ENCODE measurements at regions not wholly inside any gene's neighbourhood (a gene's known extent, or its start where the extent isn't known, plus 50 kb on each side); places are given as distances from the start of the nearest gene placed in this dataset.
A peak's percentile ranks its signal among the peaks of the same experiment; 100 is the strongest.
"Not testable (repeated sequence)": the region's sequence is repeated elsewhere in the genome, so short reads cannot be mapped to it uniquely, and the experiment has no call there.

DNA sequence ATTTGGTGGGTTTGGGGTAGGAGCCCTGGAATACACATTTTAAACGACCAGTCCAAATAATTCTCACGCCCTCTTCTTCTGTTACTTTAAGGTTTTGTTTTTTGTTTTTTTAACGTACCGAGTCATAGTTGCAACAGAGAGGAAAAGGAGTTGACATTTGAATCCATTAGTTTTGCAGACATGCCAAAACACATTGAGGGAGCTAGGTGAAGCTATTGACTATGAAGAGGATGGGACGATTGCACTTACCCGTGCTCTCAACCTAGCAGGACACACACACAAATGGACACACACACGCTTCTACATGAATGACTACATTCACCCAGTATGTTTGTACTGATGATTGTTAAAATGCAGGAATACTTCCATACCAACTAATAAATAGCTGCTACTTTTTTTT, 54.3 kb upstream of the CIT start:
- Histone ChIP-seq H3K27ac (no peak overlapping the region), H3K4me3 (no peak overlapping the region), H3K9me3 (no peaks in the 10 kb centered on the region), H3K36me3 (no peaks in the 10 kb centered on the region), H3K27me3 (no peaks in the 10 kb centered on the region), H3K4me1 (no peaks in the 10 kb centered on the region)
- ATAC-seq (ENCODE audit: low FRiP score in 2 of 2) = no peak
- WGBS, 2 donors = 49 to 52% methylated on average over 7 of the region's 7 CpGs
- no peak for TF ChIP-seq EP300 (IDR thresholded peaks at IDR 0.05)
- no peak for TF ChIP-seq POLR2A (IDR thresholded peaks at IDR 0.05)
- no peak for TF ChIP-seq POLR2AphosphoS5 (IDR thresholded peaks at IDR 0.05)
- TF ChIP-seq, protein P1, sequence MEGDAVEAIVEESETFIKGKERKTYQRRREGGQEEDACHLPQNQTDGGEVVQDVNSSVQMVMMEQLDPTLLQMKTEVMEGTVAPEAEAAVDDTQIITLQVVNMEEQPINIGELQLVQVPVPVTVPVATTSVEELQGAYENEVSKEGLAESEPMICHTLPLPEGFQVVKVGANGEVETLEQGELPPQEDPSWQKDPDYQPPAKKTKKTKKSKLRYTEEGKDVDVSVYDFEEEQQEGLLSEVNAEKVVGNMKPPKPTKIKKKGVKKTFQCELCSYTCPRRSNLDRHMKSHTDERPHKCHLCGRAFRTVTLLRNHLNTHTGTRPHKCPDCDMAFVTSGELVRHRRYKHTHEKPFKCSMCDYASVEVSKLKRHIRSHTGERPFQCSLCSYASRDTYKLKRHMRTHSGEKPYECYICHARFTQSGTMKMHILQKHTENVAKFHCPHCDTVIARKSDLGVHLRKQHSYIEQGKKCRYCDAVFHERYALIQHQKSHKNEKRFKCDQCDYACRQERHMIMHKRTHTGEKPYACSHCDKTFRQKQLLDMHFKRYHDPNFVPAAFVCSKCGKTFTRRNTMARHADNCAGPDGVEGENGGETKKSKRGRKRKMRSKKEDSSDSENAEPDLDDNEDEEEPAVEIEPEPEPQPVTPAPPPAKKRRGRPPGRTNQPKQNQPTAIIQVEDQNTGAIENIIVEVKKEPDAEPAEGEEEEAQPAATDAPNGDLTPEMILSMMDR (IDR thresholded peaks at IDR 0.05) = no peak
- DNase-seq = no peak

DNA sequence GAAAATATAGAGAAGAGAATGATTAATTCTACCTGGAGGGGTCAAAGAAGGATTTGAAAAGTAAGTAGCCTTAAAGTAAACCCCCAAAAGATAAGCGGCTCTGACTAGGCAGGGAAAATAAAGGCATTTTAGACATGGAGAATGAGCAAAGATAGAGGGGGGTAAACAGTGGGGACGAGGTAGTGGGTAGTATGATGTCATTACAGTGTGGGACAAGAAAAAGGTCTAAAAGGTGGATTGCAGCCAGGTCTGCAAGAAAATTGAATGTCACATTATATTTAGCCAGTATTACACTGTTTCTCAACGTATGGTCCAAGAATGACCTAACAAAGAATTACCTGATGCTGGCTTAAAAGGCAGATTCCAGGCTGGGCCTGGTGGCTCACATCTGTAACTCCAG, 55.8 kb upstream of the CIT start:
- Histone ChIP-seq H3K36me3 (no peaks in the 10 kb centered on the region), H3K27me3 (no peaks in the 10 kb centered on the region), H3K9me3 (no peaks in the 10 kb centered on the region), H3K4me1 (no peaks in the 10 kb centered on the region), H3K27ac (no peak overlapping the region), H3K4me3 (no peak overlapping the region)
- ATAC-seq (ENCODE audit: low FRiP score in 2 of 2) = no peak
- no peak for DNase-seq
- no peak for TF ChIP-seq POLR2A (IDR thresholded peaks at IDR 0.05)
- TF ChIP-seq, protein P1 (IDR thresholded peaks at IDR 0.05) = no peak
- TF ChIP-seq POLR2AphosphoS5 (IDR thresholded peaks at IDR 0.05) = no peak
- TF ChIP-seq EP300 (IDR thresholded peaks at IDR 0.05) = no peak
- WGBS, 2 donors = 75% methylated on average over 3 of the region's 3 CpGs

DNA sequence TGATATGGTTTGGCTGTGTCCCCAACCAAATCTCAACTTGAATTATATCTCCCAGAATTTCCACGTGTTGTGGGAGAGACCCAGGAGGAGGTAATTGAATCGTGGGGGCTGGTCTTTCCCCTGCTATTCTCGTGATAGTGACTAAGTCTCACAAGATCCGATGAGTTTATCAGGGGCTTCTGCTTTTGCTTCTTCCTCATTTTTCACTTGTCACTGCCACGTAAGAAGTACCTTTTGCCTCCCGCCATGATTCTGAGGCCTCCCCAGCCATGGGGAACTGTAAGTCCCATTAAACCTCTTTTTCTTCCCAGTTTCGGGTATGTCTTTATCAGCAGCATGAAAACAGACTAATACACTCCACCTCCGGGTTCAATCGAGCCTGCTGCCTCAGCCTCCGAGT, 54.3 kb upstream of the BICDL1 start:
- H3K27ac ChIP-seq; H3K4me1 ChIP-seq; ATAC-seq (ENCODE audit: low FRiP score in 2 of 2); H3K9me3 ChIP-seq; H3K36me3 ChIP-seq; H3K4me3 ChIP-seq; DNase-seq; H3K27me3 ChIP-seq: not testable (repeated sequence)
- 70 to 71% methylated on average over 10 of the region's 10 CpGs for WGBS, 2 donors

DNA sequence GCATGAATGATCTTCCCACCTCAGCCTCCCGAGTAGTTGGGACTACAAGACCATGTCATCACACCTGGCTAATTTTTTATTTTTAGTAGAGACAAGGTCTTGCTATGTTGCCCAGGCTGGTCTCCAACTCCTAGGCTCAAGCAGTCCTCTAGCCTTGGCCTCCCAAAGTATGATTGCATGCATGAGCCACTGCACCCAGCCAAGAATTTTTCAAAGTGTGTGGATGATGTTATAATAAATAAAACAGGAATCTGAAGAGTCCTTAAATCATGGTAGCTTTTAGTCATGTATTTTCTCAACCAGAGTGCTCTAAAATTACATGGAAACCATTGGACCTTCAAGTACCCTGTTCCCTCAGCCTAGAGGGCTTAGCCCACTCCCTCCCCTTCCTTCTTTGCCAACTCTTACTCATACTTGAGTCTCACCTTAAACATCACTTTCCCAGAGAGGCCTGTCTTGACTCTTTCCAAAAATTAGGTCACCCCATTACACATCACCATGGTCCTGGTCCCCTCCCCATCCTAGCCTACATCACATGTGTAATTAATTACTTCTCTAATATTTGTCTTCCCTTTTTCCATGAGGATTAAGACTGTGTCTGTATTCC, 52.2 kb upstream of the BICDL1 start:
- peak; percentile 65 to 78 for ATAC-seq (ENCODE audit: low FRiP score in 2 of 2)
- no peaks in the 10 kb centered on the region for H3K27me3 ChIP-seq
- H3K4me3 ChIP-seq = no peak overlapping the region

DNA sequence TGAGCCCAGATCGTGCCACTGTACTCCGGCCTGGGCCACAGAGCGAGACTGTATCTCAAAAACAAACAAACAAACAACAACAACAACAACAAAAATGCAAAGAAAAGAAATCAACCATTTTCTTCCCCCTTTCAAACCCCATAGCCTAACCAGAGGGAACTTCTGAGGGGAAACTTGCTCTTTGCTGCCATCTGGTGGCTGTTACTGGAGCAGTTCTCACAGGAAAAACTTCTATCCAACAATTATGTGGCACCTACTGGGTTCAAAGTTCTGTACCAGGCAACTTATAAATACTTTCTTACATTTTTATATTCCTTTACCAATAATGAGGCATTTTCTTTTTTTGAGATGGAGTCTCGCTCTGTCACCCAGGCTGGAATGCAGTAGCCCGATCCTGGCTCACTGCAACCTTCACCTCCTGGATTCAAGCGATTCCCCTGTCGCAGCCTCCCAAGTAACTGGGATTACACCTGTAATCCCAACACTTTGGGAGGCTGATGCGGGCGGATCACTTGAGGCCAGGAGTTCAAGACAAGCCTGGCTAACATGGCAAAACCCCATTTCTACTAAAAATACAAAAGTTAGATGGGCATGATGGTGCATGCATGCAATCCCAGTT, 50.9 kb upstream of the BICDL1 start:
- ATAC-seq (ENCODE audit: low FRiP score in 2 of 2) = peak; percentile 76 to 79
- Histone ChIP-seq H3K4me1 (no peaks in the 10 kb centered on the region), H3K9me3 (no peaks in the 10 kb centered on the region), H3K27ac (no peak overlapping the region), H3K27me3 (no peaks in the 10 kb centered on the region), H3K4me3 (no peak overlapping the region), H3K36me3 (no peaks in the 10 kb centered on the region)
- TF ChIP-seq, protein P1 (IDR thresholded peaks at IDR 0.05) = peak; percentile 50 to 78 (median 66)
- TF ChIP-seq POLR2A (IDR thresholded peaks at IDR 0.05) (no peak), POLR2AphosphoS5 (IDR thresholded peaks at IDR 0.05) (no peak), EP300 (IDR thresholded peaks at IDR 0.05) (no peak)
- WGBS, 2 donors = 41 to 45% methylated on average over 9 of the region's 9 CpGs
- peak in 1 of 2 donors; percentile 50 for DNase-seq

More for the DNA sequence above, 52.2 kb upstream of the BICDL1 start:
- H3K9me3 ChIP-seq = no peaks in the 10 kb centered on the region
- DNase-seq = no peak
- TF ChIP-seq POLR2AphosphoS5 (IDR thresholded peaks at IDR 0.05) (no peak), EP300 (IDR thresholded peaks at IDR 0.05) (peak in 1 of 4 donors; percentile 47)
- H3K36me3 ChIP-seq = no peaks in the 10 kb centered on the region
- no peaks in the 10 kb centered on the region for H3K4me1 ChIP-seq
- 58 to 89% methylated on average over 1 of the region's 1 CpG for WGBS, 2 donors
- no peak overlapping the region for H3K27ac ChIP-seq
